Urinary bladder (tissue), 3 donors: ENCODE measurements at regions not wholly inside any gene's neighbourhood (a gene's known extent, or its start where the extent isn't known, plus 50 kb on each side); places are given as distances from the start of the nearest gene placed in this dataset.

Source experiments
- DNase-seq: peaks from one replicate; pipeline ENCODE4 v3.0.0-alpha.2; 2015; ENCODE audit errors: extremely low spot score
- H3K27ac ChIP-seq: one replicate; pipeline ENCODE4 v1.5.1; 2013; ENCODE audit warnings: low read depth, mild to moderate bottlenecking, moderate library complexity
- H3K36me3 ChIP-seq: one replicate; pipeline ENCODE4 v1.6.1; 2013; ENCODE audit warnings: mild to moderate bottlenecking, moderate library complexity; ENCODE audit not compliant: insufficient read depth
- H3K4me1 ChIP-seq: one replicate; pipeline ENCODE4 v1.6.1; 2013; ENCODE audit warnings: mild to moderate bottlenecking, moderate library complexity; ENCODE audit not compliant: insufficient read depth
- H3K4me3 ChIP-seq: one replicate; pipeline ENCODE4 v1.5.1; 2013; ENCODE audit warnings: low read depth, low read length
- WGBS: extraction: QIAGEN DNeasy Blood & Tissue Kit; methylation state at CpG from one replicate; pipeline ENCODE4 v1.1.7; 2013; 5-methylcytosine and 5-hydroxymethylcytosine counted together
- donor health status: healthy with polysubstance abuse.
- donor health status: healthy.

DNA sequence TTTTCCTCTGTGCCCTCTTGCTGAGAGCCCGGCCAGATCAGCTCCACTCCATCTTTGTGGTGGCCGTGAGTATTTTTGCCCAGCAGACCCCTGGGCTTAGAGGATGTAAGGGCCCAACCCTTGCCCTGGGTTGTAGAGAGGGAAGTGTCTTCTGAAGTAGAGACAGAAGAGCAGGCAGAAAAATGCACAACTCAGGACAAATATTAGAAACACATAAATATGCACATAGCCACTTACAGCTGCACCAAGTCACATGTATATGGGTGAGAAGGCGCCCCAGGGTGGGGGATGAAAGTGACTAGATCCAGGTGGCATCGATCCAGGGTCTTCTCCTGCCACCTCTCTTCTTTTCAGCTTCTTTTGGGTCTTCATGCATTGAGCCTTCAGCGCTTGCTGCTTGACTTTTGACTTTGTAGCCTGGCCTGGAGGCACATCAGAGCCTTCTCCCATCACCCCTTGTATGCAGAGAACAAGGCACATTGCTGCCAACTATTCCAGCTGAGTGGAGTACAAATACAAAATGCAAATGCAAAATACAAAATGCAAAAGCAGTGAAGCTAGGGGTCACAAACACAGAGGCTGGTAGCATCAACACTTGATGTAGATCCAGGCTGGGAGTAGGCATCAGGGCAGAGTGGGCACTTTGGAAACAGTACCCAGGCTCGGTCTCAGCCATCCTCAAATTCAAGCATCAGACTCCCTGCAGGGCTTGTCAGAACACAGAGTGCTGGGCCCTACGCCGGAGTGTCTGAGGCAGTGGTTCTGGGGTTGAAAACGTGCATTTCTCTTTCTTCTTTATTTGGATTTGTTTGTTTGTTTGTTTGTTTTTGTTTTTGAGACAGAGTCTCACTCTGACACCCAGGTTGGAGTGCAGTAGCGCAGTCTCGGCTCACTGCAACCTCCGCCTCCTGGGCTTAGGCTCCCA lies 133.0 kb downstream of the ASB7 start:
- H3K36me3 ChIP-seq, result no peaks in the 10 kb centered on the region
- no peak overlapping the region for H3K27ac ChIP-seq
- WGBS, result 95% methylated on average over 12 of the region's 12 CpGs
- no peak for DNase-seq
- H3K4me3 ChIP-seq, result no peak overlapping the region
- no peaks in the 10 kb centered on the region for H3K4me1 ChIP-seq

DNA sequence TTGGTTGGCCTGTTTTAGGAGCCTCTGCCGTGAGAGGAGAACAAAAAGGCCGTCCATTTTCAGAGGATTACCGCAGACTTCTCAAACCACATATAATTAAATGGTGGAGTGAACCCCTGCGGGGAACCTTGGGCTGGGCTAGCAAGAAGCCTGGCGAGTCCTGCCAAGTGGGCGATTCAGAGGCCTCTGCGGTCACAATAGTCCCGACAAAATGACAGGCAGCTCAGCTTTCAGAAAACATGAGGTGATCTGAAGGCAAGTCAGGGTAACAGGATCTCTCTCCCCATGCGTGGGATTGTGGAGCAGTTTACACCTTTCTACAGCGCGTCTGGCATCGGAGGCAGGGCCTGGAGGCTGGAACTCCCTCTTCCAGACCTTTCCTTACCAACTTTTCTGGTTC lies 134.8 kb downstream of the ASB7 start:
- 96% methylated on average over 12 of the region's 12 CpGs for WGBS
- no peak overlapping the region for H3K4me3 ChIP-seq
- H3K27ac ChIP-seq, result no peak overlapping the region
- H3K4me1 ChIP-seq, result no peaks in the 10 kb centered on the region
- no peaks in the 10 kb centered on the region for H3K36me3 ChIP-seq
- no peak for DNase-seq

GRCh38 chr15:100738614-100739013 lies 136.2 kb downstream of the ASB7 start:
- Histone ChIP-seq H3K36me3 (no peaks in the 10 kb centered on the region), H3K4me3 (no peak overlapping the region), H3K27ac (no peak overlapping the region), H3K4me1 (no peaks in the 10 kb centered on the region)
- 96% methylated on average over 5 of the region's 5 CpGs for WGBS
- no peak for DNase-seq

DNA sequence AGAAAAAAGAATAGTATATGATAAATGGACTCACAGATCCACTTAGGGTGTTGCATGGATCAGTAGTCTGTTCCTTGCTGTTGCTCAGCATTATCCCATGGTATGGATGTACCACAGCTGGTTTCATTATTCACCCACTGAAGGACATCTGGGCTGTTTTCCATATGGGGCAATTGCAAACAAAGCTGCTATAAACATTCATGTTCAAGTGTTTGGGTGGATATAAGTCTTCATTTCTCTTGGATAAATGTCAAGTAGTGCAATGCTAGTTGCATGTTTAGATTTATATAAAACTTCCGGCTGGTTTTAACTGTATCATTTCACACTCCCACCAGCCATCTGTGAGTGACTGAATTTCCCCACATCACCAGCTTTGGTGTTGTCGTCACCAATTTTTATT lies 137.7 kb downstream of the ASB7 start:
- H3K4me3 ChIP-seq, result no peak overlapping the region
- DNase-seq, result no peak
- H3K27ac ChIP-seq, result no peak overlapping the region
- H3K36me3 ChIP-seq, result no peaks in the 10 kb centered on the region
- no peaks in the 10 kb centered on the region for H3K4me1 ChIP-seq
- 52% methylated on average over 2 of the region's 2 CpGs for WGBS

GRCh38 chr15:100751585-100751984 lies 128.0 kb upstream of the ALDH1A3 start:
- no peak overlapping the region for H3K4me3 ChIP-seq
- H3K36me3 ChIP-seq, result no peaks in the 10 kb centered on the region
- H3K27ac ChIP-seq, result no peak overlapping the region
- no peaks in the 10 kb centered on the region for H3K4me1 ChIP-seq
- DNase-seq, result no peak
- WGBS, result 95% methylated on average over 3 of the region's 3 CpGs

GRCh38 chr15:100753503-100753902 lies 126.1 kb upstream of the ALDH1A3 start:
- no peak overlapping the region for H3K4me3 ChIP-seq
- no peaks in the 10 kb centered on the region for H3K36me3 ChIP-seq
- no peaks in the 10 kb centered on the region for H3K4me1 ChIP-seq
- no peak overlapping the region for H3K27ac ChIP-seq
- no peak for DNase-seq
- 94% methylated on average over 1 of the region's 1 CpG for WGBS

DNA sequence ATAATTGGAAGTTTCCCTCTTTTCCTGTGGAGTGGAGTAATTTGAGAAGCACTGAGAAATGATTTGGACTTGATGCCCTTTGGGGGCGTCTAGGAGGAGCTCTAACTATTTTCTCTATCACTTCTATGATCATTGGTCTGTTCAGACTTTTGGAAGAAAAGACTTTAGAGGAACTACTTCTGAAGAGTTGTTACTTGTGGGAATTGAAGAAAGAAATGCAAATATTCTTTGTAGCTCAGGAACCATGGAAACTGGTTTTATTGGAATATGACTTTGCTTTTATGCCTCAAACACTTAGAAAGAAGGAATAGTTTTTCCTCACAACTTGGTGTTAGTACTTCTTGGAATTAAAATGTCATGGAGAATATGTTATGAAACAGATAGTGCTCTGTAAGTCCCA lies 122.0 kb upstream of the ALDH1A3 start:
- 52% methylated on average over 1 of the region's 1 CpG for WGBS

DNA sequence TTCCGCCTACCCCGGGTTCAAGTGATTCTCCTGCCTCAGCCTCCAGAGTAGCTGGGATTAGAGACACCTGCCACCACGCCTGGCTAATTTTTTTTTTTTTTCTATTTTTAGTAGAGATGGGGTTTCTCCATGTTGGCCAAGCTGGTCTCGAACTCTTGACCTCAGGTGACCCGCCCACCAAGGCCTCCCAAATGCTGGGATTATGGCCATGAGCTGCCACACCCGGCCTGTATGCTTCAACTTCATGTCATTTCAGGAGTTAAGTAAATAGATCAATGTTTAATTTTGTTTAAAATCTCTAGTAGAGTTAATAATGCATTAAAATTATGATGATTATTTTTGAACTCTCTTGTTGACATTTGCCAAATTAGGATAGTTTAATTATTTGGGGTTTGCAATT lies 121.1 kb upstream of the ALDH1A3 start:
- WGBS, result 71% methylated on average over 6 of the region's 6 CpGs
- H3K27ac ChIP-seq, result no peak overlapping the region
- no peak for DNase-seq

More for the DNA sequence above, 122.0 kb upstream of the ALDH1A3 start:
- Histone ChIP-seq H3K4me1 (no peaks in the 10 kb centered on the region), H3K36me3 (no peaks in the 10 kb centered on the region), H3K4me3 (no peak overlapping the region), H3K27ac (no peak overlapping the region)
- no peak for DNase-seq

DNA sequence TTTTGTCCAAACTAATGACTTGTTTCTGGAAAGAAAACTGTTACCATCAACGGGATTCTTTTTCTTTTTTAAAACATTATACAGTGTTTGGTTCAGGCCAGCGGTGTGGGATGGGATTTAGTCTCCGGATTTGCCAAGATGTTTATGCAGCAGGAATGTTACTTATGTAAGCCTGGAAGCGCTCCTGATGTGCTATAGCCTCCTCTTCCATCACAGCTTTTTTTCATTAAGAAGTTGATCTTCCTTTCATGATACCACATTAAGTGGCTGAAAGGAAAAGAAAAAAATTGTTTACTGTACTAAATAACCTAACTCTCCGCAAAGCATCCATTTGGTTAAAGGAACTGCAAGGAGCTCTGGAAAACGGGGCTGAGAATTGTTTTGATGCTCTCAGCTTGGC lies 120.5 kb upstream of the ALDH1A3 start:
- no peaks in the 10 kb centered on the region for H3K36me3 ChIP-seq
- 17% methylated on average over 6 of the region's 6 CpGs for WGBS
- DNase-seq, result no peak
- no peak overlapping the region for H3K27ac ChIP-seq
- H3K4me1 ChIP-seq, result no peaks in the 10 kb centered on the region
- H3K4me3 ChIP-seq, result no peak overlapping the region

More for the DNA sequence above, 121.1 kb upstream of the ALDH1A3 start:
- H3K36me3 ChIP-seq, result no peaks in the 10 kb centered on the region
- H3K4me3 ChIP-seq, result no peak overlapping the region
- H3K4me1 ChIP-seq, result no peaks in the 10 kb centered on the region

DNA sequence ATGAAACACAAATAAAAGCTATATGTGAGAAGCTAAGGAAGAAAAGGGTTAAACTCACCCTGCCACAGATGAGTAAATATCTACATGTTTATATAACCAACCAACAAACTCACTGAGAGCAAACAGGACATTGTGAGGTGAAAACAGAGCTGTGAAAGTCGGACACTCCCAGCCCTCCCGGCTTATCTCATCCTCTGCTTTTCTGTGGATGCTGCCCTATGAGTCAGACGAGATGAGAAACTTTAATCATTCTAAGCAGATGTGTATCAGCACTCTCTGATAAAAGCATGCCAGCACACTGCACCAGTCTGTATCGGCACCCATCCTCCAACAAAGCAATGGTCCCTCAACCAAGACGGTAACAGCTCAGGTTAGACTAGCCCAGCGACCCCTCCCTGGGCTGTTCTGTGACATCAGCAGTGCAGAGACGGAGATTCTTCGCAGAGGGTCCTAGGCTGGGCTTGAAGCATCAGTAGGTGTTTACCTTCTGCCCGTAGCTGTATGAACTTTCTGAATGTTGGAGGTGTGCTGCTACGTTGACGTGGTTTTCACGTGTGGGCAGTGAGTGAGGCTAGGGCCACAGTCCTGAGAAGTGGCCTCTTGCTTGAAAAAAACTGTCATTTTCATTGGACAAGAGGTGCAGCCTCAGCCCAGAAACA lies 119.8 kb upstream of the ALDH1A3 start:
- H3K36me3 ChIP-seq, result no peaks in the 10 kb centered on the region
- DNase-seq, result no peak
- no peak overlapping the region for H3K4me3 ChIP-seq
- no peaks in the 10 kb centered on the region for H3K4me1 ChIP-seq
- 35% methylated on average over 12 of the region's 12 CpGs for WGBS
- H3K27ac ChIP-seq, result no peak overlapping the region

GRCh38 chr15:100760357-100760903 lies 119.2 kb upstream of the ALDH1A3 start:
- Histone ChIP-seq H3K4me3 (no peak overlapping the region), H3K27ac (no peak overlapping the region), H3K36me3 (no peaks in the 10 kb centered on the region), H3K4me1 (no peaks in the 10 kb centered on the region)
- no peak for DNase-seq
- WGBS, result 86% methylated on average over 6 of the region's 6 CpGs

DNA sequence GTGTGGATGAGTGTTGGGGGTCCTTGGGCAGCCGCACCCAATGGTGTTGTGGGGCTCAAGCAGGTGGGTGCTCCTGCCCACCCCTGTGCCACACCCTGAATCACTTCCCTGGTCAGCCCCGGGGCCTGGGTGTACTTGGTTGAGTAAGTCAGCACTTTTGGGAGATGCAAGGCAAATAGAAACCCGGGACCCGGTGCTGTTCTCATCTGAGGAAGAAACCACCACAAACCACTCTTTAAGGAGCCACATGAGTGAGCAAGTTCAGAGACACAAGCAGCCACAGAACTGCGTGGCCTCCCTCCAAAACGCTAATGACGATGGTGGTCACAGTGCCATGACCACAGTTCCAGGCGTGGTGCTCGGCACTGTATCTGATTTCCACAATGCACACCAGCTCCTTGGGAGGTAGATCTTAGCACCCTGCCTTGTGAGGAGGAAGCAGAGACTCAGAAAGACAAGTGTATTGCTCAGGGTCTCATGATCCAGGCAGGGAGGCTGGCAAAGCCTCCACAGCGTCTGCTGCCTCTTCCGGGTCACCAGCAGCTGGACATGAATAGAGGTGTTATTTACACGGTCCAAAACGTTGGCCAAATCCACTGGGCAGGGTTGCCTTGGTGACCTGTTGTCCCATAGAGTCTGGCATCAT lies 118.2 kb upstream of the ALDH1A3 start:
- DNase-seq, result no peak
- H3K4me3 ChIP-seq, result no peak overlapping the region
- WGBS, result 87% methylated on average over 13 of the region's 13 CpGs

GRCh38 chr15:100762289-100762688 lies 117.3 kb upstream of the ALDH1A3 start:
- H3K4me1 ChIP-seq, result no peaks in the 10 kb centered on the region
- DNase-seq, result no peak
- H3K36me3 ChIP-seq, result no peaks in the 10 kb centered on the region
- H3K27ac ChIP-seq, result no peak overlapping the region
- WGBS, result 84% methylated on average over 12 of the region's 12 CpGs
- H3K4me3 ChIP-seq, result no peak overlapping the region

More for the DNA sequence above, 118.2 kb upstream of the ALDH1A3 start:
- Histone ChIP-seq H3K4me1 (no peaks in the 10 kb centered on the region), H3K36me3 (no peaks in the 10 kb centered on the region), H3K27ac (no peak overlapping the region)
